ENCODE measurements at regions not wholly inside any gene's neighbourhood (a gene's known extent, or its start where the extent isn't known, plus 50 kb on each side); places are given as distances from the start of the nearest gene placed in this dataset.
"Not testable (repeated sequence)": the region's sequence is repeated elsewhere in the genome, so short reads cannot be mapped to it uniquely, and the experiment has no call there.

DNA sequence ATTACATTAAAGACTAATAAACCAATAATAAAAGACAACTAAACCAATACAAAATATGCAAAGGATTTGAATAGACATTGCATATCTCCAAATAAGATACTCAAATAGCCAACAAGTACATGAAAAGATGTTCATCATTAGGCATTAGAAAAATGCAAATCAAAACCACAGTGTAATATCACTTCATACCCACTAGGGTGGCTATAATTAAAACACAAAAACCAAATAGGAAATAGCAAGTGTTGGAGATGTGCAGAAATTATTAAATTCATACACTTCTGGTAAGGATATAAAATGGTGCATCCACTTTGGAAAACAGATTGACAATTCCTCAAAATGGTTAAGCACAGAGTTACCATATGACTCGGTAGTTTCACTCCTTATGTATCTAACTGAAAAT, 860.8 kb upstream of the DIAPH2 start:
- DNase-seq: no peak

GRCh38 chrX:95835223-95835622, 849.4 kb upstream of the DIAPH2 start:
- DNase-seq: no peak

GRCh38 chrX:95836517-95836916, 848.1 kb upstream of the DIAPH2 start:
- DNase-seq: no peak

DNA sequence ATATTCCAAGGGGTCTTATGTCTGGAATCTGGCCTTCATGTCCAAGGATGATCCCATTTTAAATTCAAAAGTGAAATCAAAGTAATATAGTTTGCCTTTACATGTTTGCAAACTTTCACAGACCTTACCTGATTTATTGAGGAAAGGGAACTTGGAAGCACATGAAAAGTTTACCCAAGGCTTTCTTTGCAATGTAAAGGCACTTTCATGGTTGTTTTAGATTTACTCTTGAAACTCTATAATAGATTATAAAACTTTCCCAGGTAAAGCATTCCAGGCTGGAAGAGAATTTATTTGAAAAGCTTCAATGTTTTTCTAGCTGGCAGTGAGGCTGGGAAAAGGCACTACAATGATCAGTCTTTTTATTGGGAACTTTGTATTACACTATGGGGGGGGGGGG, 842.8 kb upstream of the DIAPH2 start:
- no peak for DNase-seq

- no peak for DNase-seq
These were observed 824.5 kb upstream of the DIAPH2 start for GRCh38 chrX:95860127-95860526.

DNA sequence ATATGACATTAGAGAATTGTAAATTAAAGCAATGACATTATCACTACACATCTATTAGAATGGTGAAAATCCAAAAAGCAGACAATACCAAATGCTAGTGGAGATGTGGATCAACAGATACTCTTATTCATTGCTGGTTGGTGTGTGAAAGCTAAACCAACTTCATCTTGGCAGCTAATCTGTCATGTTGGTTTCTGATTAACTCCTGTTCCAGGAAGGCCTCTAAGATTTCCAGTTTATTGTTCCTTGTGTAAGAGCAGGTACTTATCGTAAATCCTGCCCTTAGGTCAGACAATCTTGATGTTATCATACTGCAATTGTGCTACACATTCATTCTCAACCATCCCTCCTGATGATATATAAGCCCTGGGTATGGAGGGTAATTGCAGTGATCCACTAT, 809.0 kb upstream of the DIAPH2 start:
- no peak for DNase-seq

- DNase-seq: no peak
These were observed 805.8 kb upstream of the DIAPH2 start for GRCh38 chrX:95878874-95879273.

DNA sequence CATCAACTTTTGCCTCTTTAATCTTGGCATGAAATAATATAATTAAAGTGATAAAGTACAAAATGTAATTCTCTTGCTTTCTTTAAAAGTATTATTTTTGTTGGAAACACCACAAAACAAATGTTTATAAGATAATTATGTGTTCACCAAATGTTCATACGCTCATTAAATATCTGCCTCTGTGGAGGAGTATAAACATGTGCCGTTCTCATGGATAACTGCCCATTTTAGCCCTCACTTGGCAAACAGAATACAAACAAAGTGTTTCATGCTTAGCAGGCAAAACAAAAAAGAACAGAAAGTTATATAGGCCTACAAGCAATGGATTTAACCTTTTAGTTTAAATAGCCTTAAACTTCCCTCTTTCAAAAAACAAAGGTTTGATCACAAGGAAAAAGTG, 800.5 kb upstream of the DIAPH2 start:
- DNase-seq: no peak

DNA sequence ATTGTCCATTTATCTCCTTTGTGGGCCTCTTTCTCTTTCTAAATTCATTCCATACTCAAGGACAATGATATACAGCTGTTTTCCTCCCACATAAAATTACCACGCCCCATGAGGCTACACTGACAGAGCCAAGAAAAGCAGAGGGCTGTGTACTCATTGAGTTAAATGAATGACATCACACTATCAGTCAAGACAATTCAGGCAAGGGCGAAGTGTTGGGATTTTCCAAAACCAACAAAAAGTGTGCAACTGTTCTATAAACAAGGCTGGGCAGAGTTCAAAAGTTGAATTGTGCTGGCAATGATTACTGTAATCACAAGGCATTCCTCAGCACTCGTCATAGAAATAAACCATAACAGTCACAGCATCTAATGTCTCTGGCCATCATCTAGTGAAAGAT, 799.6 kb upstream of the DIAPH2 start:
- no peak for DNase-seq

DNA sequence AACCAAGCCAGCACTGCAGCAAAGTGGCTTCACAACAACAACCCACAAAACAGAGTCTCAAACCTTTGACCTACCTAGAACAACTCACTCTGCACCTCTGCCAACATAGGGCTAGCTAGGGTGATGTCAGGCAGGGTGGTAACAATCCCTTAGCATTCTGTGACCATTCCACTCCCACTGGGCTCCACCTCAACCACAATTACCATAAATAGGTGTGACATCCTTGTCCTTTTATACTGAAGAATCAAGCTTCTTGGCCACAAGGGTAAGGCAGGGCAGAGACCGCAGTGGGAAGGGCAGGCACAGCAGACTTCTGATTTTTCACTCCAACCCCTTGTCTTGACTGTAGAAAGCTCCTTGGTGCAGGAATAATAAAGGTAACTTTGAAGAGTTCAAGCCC, 795.4 kb upstream of the DIAPH2 start:
- DNase-seq: no peak

GRCh38 chrX:95893636-95894035, 791.0 kb upstream of the DIAPH2 start:
- no peak for DNase-seq

DNA sequence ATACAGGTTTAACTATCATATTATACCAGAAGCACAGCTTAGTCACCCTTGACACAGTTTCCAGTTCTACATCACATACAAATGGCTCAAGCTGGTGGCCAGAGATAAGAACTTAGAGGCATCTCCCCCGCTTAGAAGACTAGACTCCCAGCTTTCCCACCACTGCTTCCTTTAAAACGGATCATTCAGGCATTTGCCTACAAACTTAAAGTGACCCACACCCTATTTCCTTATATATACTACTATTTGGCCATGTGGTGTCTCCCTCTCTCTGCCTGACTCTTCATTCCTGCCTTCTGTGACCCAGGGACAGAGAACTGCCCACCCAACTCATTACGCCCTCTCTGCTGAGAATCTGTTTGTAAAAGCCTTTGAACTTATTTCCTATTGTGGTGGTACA, 781.2 kb upstream of the DIAPH2 start:
- no peak for DNase-seq

DNA sequence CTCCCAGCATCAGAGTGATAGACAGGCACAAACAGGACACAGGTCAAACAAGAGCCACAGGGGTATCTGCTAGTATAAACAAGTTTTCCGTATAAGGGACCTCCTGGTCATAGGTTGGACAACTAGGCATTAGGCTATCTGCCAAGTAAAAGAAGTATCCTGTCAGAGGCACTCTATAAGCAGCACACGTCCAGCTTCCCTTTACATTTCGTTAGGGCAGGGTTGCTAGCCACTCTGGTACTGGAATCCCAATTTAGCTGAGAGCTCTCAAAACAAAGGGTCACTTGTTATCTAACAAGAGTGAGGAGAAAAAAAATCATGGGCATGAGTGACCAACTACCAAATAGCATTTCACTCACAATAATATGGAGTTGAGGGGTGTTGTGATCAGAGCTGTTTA, 780.7 kb upstream of the DIAPH2 start:
- DNase-seq: no peak

- DNase-seq: no peak
These were observed 777.6 kb upstream of the DIAPH2 start for GRCh38 chrX:95907081-95907480.

DNA sequence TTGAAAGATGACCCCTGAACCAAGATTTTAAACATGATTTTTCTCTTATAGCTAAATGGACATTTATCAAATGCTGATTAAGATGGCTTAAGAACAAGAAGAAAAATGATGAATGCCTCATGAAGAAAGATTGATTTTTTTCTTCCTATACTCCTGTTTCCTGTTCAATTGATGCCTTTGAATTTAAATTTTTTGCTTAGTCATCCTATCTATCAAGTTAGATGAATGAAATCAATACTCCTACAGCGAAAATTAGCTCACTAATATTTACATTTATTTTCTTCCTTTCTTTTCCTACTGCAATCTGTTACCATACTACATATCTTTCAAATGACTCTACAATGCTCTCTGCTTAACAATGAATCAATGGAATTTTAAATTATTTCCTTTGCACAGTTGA, 773.6 kb upstream of the DIAPH2 start:
- DNase-seq: no peak

GRCh38 chrX:95919605-95920004, 765.0 kb upstream of the DIAPH2 start:
- no peak for DNase-seq

DNA sequence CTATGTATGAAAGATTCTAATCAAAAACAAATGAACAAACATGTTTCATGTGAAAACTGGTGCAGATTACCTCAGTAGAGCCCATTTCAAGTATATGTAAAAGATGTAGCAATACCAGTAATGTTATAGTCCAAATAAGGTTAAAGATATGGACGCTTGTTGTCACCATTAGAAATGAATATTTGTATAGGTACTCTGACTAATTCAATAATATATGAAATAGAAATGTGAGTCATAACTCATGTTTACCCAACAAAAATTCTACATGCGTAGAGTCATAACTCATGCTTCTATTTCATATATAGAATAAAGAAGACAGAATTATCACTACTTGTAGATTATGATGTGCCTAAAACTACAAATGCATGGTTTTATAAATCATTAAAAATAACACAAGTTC, 739.1 kb upstream of the DIAPH2 start:
- no peak for DNase-seq

DNA sequence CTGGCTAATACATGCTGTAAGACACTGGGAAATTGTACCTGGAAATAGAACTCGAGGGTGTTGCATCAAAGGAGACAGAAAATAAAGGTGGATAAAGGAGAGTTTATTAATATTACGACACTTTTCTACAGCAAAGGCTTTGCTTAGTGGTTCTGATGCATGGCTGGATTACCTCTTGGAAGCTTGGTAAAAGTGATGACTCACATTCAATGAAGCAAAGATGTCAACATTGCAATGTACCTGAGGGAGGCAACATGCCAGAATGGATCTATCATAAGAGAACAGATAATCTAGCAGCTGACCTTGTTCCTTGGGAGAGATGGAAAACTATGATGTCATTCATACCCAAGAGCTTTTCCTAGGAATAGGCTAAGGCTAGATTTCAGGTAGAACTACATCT, 735.1 kb upstream of the DIAPH2 start:
- DNase-seq: no peak

DNA sequence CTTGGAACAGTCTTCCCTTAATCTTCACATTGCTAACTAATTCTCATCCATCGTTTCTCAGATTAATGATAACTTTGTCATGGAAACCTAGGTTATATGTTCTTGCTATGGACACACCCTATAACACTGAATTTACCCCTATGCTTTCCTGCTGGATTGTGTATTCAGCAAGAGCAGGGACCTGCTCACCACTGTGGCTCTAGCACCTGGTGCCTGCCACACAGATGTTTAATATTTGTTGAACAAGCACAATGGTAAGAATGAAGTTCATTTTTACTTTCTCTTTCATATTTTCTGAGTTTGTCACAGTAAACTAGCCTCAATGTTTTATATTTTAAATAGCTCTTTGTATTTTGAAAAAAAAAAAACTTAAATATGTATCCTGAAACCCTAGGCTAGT, 734.0 kb upstream of the DIAPH2 start:
- DNase-seq: no peak

GRCh38 chrX:95953564-95953963, 731.1 kb upstream of the DIAPH2 start:
- DNase-seq: no peak

DNA sequence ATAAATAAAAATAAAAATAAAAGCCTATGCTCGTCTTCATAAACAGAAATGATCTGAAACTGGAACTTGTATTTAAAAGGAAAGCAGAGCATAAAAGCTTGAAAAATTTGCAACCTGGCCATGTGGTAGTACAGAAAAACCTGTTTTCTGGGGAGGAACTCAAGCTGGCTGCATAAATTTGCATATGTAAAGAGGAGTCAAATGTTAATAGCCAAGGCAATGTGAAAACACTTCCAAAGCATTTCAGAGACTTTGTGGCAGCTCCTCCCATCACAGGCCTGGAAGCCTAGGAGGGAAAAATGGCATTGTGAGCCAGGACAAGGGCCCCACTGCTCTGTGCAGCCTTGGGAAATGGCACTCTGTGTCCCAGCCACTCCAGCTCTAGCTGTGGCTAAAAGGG, 727.9 kb upstream of the DIAPH2 start:
- no peak for DNase-seq

DNA sequence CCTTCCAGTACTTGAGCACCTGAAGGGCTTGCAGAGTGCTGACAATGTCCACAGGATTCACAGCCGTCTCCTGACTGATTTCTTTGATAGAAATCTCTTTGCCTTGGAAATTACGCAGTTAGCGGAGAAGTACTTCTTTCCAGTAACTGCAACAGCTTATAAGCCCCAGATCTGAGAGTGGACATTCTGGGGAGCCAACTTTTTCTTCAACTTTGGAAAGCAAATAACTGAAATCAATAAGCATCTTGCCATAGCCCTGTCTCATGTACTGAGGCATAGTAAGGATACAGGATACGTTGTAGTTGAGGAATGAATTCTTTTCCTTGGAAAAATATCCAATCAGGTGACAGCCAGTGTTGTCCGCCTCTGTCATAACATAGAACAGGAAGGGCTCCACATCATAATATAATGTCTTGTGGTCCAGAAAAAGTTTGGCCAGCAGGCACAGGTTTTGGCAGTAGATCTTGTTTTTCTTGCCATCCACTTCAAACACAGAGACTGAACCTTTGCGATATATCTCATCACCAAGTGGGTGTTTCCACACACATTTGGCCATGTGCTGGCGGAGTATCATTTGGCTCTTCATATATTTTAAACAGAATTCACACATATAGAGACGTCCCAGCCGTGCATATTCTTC, 711.1 kb upstream of the DIAPH2 start:
- DNase-seq: not testable (repeated sequence)

DNA sequence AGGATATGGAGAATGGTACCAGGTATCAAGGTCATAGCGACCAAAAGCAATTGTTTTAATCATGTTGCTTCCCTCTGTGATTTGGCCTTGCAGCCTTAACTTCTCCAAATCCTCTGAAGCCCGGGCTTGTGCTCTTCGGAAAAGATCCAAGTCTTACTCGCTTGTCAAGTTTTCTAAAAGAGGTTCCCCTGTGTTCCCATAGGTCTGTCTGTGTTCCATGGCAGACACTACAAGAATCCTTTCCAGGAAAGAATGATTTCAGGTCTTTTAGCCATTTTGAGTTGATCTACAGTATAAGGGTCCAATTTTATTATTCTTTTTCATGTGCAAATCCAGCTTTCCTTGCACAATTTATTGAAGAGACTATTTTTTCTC, 710.6 kb upstream of the DIAPH2 start:
- no peak for DNase-seq

- DNase-seq: no peak
These were observed 709.8 kb upstream of the DIAPH2 start for GRCh38 chrX:95974890-95975289.

DNA sequence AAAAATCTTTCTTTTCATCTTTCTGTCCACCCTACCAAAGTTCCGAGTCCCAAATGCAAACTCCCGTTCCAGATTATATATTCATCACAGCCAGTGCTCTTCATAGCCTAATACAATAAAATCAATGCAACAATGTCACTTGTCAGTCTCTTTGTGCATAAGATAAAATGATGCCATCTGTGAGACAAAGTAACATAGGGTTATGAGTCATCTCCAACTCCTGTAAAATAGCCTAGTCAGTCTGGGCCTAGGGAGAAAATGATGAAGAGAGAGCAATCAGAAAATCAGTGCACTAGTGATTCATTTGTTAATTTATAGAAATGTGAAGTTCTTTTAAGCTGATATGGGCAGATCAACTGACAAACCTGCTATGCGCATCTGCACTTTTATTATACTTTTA, 689.1 kb upstream of the DIAPH2 start:
- no peak for DNase-seq

GRCh38 chrX:95996294-95996693, 688.3 kb upstream of the DIAPH2 start:
- no peak for DNase-seq
